GM06990 (cell line): ENCODE measurements at regions not wholly inside any gene's neighbourhood (a gene's known extent, or its start where the extent isn't known, plus 50 kb on each side); places are given as distances from the start of the nearest gene placed in this dataset.
"Not testable (repeated sequence)": the region's sequence is repeated elsewhere in the genome, so short reads cannot be mapped to it uniquely, and the experiment has no call there.

ENCODE experiments used
- DNase-seq: peaks from one replicate; pipeline ENCODE4 v3.0.0-alpha.2; 2011; ENCODE audit not compliant: insufficient read length; ENCODE audit errors: extremely low read depth
- H3K27me3 ChIP-seq: replicated peaks from 2 replicates; pipeline ENCODE4 v1.6.0; 2011; ENCODE audit warnings: low read length; ENCODE audit not compliant: control insufficient read depth, insufficient read depth
- H3K36me3 ChIP-seq: 2 replicates; pipeline ENCODE4 v1.5.1; 2011; ENCODE audit warnings: low read length; ENCODE audit not compliant: control insufficient read depth, insufficient read depth
- H3K4me3 ChIP-seq: replicated peaks from 2 replicates; pipeline ENCODE4 v1.5.1; 2011; ENCODE audit warnings: low read depth, mild to moderate bottlenecking, control low read depth, low read length
- TF ChIP-seq, protein P1 (sequence below): IDR thresholded peaks from 2 replicates; pipeline ENCODE4 v1.5.1; 2011; ENCODE audit warnings: low read length, control low read depth, mild to moderate bottlenecking, inconsistent platforms; ENCODE audit not compliant: insufficient read depth, poor library complexity, severe bottlenecking

DNA sequence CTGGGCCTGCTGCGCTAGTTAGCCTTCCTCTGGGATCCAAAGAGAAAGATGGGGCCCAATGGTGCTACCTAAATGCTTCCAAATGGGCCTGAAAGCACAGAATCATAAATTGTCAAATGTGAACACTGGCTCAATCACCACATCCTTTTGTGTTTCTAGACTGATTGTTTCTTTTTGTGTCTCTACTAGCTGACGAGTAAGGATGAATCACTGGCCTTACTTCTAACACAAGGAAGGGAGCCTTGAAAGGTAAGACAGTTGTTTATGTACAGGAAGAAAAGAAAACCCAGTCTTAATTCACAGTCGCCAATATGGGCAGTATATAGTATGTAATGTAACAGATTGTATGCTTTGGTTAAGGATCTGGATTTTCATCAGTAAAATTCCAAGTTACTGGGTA lies 89.5 kb downstream of the ZNF92 start:
- Histone ChIP-seq H3K4me3 (no peak overlapping the region), H3K27me3 (no peaks in the 10 kb centered on the region), H3K36me3 (no peaks in the 10 kb centered on the region)
- TF ChIP-seq, protein P1, sequence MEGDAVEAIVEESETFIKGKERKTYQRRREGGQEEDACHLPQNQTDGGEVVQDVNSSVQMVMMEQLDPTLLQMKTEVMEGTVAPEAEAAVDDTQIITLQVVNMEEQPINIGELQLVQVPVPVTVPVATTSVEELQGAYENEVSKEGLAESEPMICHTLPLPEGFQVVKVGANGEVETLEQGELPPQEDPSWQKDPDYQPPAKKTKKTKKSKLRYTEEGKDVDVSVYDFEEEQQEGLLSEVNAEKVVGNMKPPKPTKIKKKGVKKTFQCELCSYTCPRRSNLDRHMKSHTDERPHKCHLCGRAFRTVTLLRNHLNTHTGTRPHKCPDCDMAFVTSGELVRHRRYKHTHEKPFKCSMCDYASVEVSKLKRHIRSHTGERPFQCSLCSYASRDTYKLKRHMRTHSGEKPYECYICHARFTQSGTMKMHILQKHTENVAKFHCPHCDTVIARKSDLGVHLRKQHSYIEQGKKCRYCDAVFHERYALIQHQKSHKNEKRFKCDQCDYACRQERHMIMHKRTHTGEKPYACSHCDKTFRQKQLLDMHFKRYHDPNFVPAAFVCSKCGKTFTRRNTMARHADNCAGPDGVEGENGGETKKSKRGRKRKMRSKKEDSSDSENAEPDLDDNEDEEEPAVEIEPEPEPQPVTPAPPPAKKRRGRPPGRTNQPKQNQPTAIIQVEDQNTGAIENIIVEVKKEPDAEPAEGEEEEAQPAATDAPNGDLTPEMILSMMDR = no peak
- no peak for DNase-seq

DNA sequence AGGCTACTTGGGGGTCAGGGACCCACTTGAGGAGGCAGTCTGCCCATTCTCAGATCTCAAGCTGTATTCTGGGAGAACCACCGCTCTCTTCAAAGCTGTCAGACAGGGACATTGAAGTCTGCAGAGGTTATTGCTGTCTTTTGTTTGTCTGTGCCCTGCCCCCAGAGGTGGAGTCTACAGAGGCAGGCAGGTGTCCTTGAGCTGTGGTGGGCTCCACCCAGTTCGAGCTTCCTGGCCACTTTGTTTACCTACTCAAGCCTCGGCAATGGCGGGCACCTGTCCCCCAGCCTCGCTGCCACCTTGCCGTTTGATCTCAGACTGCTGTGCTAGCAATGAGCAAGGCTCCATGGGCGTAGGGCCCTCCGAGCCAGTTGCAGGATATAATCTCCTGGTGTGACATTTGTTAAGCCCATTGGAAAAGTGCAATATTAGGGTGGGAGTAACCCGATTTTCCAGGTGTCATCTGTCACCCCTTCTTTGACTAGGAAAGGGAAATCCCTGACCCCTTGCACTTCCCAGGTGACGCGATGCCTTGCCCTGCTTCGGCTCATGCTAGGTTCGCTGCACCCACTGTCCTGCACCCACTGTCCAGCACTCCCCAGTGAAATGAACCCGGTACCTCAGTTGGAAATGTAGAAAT lies 96.4 kb downstream of the ZNF92 start:
- H3K36me3 ChIP-seq, H3K4me3 ChIP-seq, DNase-seq, H3K27me3 ChIP-seq: not testable (repeated sequence)

DNA sequence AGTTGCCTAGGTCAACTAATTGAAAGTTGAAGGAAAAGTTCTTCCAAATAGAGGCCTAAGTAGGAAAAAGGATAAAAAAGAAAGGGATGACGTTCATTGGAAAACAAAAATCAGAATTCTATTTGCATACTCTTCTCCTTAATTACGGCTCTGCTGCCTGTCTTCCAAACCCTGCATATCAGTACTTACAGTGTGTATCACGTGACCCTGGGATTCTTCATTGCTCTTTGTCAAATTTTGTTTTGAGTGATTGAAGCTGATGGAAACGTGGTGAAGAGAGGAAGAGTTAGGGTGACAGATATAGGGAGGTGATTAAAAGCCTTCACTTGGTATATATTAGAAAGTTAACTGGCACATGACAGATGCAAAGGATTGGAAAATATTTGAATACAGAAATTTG lies 97.9 kb downstream of the ZNF92 start:
- Histone ChIP-seq H3K4me3 (no peak overlapping the region), H3K36me3 (no peaks in the 10 kb centered on the region), H3K27me3 (no peaks in the 10 kb centered on the region)
- DNase-seq = no peak
- TF ChIP-seq, protein P1 = no peak

DNA sequence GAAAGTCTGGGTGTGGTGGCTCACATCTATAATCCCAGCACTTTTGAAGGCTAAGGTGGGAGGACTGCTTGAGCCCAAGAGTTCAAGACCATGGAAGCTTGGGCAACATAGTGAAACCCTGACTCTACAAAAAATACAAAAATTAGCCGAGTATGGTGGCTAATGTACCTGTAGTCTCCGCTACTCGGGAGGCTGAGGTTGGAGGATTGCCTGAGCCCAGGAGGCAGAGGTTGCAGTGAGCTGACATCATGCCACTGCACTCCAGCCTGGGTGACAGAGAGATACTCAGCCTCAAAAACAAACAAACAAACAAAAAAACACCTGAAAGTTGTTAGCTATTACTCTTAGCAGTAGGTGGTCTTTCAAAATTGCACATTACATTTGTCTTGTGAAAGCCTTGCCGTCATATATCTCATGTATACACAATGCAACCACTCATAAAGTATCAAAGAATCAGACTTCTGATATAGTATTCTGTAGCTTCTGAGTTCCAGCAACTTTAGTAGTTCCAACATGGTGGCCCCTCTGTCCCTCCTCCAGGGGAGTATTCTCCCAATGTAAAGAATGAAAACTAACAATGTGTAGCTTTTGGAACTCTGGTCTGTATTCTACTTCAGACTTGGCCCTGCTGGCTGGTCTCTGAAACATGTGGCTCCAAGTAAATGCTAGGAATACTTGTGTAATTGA lies 101.5 kb downstream of the ZNF92 start:
- no peak for DNase-seq
- TF ChIP-seq, protein P1 = no peak
- H3K36me3 ChIP-seq = no peaks in the 10 kb centered on the region
- no peaks in the 10 kb centered on the region for H3K27me3 ChIP-seq
- no peak overlapping the region for H3K4me3 ChIP-seq

DNA sequence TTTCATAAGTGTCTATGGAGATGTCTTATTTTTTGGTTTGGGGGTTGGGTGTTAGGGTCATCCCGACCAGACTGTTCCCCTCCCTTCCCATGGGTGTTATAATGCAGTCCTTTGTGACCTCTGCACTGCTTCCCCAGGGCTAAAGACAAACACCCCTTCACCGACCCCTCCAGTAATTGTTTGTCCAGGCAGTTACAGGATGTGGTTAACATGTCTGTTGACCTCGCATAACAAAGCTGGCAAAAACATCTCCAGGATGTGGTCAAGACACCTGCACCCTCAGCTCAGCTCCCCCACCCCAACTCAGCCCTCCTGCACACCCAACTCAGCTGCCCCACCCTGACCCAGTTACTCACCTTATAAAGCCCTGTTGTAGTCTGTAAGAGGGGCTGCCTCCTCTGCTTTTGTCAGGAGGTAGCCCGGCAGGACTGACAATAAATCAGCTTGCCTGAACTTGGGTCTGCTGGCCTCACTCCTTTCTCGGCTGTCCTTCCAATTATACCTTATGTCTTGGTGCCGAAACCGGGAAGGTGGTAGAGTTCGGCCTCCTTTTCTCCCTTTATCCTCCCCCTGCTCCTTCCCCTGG lies 102.2 kb downstream of the ZNF92 start:
- TF ChIP-seq, protein P1 = no peak
- Histone ChIP-seq H3K4me3 (no peak overlapping the region), H3K36me3 (no peaks in the 10 kb centered on the region), H3K27me3 (no peaks in the 10 kb centered on the region)
- peak; percentile 65 for DNase-seq

DNA sequence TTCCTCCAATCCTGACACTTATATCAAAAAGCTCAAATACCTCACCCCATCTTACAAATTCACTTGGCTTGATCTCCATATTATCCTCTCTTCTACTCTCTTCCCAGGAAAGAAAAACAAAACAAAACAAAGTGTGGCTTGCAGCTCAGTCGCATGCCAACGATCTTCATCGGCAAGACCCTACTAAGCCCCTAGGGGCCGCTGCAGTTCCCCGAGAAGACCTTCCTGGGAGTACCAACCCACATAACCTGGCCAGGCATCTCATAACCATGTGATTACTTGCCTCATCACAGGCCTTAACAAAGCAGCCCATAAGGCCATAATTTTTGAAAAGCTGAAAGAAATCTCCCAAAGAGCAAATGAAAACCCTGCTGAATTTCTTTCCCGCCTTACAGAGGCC lies 103.7 kb downstream of the ZNF92 start:
- no peak overlapping the region for H3K4me3 ChIP-seq
- TF ChIP-seq, protein P1 = peak; percentile 24
- DNase-seq = no peak
- no peaks in the 10 kb centered on the region for H3K27me3 ChIP-seq
- H3K36me3 ChIP-seq = no peaks in the 10 kb centered on the region
